T-helper 2 cell treated with Interferon-gamma antibody and Interleukin-4, amounts not matched to agents 100 ng/mL and 5 ng/mL, for 36 hours (primary cell): ENCODE measurements at regions not wholly inside any gene's neighbourhood (a gene's known extent, or its start where the extent isn't known, plus 50 kb on each side); places are given as distances from the start of the nearest gene placed in this dataset.

Experiments used
- intact Hi-C: fragments of 100-400 bp; cut with micrococcal nuclease; formaldehyde crosslinking; loops from one replicate; pipeline ENCODE4 v1.15.1; 2023

DNA sequence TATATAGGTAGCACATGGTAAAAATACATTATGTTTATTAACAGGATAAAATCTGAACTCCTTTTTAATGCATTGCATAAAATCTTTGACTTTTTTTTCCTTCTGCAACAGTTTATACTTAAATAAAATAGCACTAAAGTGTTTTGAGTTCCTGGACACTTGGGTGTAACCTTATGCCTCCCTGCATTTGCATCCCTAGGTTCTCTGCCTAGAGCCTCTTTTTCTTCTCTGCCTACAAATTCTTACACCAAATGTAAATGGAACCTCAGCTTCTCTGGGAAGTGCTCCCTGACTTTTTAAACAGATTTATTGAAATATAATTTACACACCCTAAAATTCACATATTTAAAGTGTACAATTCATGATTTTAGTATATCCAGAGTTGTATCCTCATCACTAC, 1017.6 kb downstream of the CNTNAP5 start:
- intact Hi-C loops = no loop called here

DNA sequence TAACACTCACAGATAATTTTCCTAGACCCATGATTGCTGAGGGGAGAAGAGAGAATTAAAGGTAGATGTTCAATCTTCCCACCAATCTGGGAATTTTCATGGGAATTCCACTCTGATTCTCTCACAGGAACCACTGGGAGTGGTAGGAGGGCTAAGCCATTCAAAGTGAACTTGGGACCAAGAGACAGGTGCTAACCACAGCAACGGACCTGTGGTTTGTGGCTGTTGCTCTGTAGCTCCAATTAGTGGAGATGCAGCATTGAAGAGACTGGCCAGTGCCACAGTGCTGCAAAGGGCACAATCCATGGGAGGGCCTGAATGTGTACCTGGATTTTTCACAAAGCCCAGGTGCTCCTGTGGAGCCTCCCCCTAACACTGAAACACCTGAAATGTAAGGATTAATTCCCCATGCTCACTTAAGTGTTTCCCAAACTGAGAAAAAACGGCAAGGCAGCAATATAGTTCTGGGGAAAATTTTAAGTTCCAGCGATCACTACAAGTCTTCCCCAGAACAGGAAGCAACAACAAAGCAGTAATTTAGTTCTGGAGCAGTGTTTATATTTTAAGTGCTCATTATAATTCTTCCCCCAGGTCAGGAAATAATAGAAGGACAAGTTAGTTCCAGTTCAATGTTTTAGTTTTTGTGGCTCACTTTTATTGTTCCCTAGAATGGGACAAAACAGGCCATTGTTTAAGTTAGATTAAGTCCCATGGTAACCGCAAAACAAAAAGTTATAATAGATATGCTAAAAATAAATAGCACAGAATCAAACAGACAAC, 1045.8 kb downstream of the CNTNAP5 start:
- intact Hi-C loops = no loop called here

GRCh38 chr2:125073440-125073839, 1048.4 kb downstream of the CNTNAP5 start:
- intact Hi-C loops = no loop called here

- intact Hi-C loops = no loop called here
Observed at GRCh38 chr2:125085904-125086303, 1060.8 kb downstream of the CNTNAP5 start.

DNA sequence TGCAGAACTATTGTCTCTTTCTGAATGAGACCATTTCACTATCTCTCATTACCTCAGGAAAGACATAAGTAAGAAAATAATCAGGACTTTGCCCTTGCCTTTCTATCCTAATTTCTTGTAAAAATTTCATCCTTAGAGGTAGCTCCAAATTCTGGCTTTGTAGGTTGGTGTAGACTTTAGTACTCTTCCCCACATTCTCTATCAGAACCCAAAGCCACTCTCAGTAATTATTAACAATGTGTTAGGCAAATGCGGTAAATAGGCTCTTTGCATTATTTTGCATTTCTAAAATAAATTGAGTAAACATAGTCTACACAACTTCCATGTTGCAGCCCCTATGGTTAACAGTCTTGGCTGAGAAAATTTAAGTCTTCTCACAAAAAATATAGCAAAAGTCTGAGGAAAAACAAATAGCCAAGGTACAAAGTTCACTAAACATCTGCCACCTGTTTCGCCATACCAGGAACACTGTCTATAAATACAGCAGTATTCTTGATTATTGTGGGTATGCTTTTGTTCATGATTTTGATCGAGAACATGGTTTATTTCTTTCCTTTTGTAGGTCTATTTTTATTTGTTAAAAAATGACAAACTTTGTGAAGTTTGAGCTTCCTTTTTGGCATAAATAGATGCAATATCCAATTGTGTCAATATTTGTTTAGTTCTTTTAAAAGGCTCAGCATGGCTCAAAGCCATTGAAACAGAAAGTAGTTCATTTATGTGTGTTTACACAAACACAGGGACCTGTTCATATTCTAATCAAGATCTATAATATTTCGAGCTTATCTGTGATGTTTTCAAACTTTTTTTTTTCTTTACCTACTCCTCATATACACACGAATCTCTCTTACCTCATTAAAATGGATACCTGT, 1061.5 kb downstream of the CNTNAP5 start:
- intact Hi-C loops = no loop called here

DNA sequence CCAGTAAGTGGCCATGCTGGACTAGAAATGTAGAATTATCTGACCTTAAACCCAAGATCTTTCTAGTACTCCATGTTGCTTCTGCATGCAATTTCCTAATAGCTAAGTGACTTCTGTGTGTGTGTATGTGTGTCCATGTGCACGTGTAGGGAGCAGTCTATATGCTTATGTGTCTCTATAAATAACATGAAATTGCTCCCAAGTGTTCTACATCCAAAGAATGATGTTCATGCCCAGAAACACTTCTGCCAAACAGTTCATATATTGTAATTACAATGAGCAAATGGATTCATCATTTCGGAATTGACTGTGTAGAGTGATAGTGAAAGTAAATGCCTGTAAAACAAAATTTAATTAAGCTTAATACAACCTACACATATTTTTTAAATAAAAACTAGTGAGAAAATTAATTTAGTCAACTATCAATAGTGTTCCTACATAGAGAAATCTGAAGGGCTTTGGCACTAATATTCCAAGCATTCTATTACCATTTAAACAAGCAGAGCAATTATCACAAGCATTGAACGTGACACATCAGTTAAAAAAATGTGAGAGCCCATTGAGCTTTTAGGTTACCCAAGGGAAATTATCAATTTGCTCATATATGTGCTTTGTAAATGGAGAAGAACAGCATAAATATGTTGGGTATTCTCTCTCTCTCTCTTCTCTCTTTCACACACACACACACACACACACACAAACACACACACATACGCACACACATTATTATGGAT, 1067.4 kb downstream of the CNTNAP5 start:
- intact Hi-C loops = no loop called here

GRCh38 chr2:125095826-125096225, 1070.7 kb downstream of the CNTNAP5 start:
- intact Hi-C loops = no loop called here

DNA sequence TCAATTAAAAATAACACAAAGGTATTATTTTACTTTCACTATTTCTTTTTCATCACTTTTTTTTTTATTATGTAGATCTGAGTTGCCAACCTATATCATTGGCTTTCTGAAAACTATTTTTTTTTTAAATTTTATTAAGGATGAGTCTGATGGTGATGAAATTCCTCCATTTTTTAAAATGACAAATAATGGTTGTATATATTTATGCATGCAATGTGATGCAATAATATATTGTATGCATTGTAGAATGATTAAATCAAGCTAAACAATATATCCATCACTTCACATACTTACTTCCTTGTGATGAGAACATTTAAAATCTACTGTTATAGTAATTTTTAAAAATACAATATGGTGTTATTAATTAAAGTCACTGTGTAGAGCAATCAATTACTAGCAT, 1081.6 kb downstream of the CNTNAP5 start:
- intact Hi-C loops = no loop called here

DNA sequence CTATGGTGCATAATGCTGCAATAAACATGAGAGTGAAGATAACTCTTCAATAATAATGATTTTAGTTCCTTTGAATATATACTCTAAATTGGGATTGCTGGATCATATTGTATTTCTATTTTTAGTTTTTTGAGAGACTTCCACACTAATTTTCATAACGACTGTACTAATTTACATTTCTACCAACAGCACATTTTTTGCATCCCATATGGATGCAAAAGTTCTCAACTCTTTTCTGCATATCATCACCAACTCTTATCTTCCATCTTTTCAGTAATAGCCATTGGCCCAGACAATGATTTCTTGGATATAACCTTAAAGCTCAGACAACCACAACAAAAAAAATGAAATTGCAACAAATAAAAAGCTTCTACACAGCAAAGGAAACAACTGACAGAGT, 1082.4 kb downstream of the CNTNAP5 start:
- intact Hi-C loops = no loop called here

DNA sequence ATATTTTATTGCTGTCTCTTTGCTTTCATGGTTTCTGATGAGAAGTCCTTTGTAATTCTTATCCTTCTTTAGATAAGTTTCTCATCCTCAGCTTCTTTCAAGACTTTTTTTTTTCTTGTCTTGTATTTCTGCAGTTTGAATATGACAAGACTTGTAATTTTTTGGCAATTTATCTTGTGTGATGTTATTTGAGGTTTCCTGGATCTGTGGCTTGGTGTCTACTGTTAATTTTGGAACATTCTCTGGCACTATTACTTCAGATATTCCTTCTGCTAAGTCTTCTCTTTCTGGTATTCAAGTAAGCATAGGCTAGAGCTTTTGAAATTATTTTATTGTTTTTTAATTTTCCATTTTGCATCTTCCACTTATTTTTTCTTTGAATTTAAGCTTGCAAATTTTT, 1083.2 kb downstream of the CNTNAP5 start:
- intact Hi-C loops = no loop called here

DNA sequence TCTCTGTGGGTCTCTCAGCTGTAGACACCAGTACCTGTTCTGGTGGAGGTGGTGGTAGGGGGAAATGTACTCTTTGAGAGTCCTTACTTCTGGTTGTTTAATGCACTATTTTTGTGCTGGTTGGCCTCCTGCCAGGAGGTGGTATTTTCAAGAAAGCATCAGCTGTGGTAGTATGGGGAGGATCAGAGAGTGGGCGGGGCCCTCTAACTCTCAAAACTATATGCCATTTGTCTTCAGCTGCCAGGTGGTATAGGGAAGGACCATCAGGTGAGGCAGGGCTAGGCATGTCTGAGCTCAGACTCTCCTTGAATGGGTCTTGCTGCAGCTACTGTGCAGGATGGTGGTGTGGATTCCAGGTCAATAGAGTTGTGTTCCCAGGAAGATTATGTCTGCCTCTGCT, 1100.8 kb downstream of the CNTNAP5 start:
- intact Hi-C loops = no loop called here

DNA sequence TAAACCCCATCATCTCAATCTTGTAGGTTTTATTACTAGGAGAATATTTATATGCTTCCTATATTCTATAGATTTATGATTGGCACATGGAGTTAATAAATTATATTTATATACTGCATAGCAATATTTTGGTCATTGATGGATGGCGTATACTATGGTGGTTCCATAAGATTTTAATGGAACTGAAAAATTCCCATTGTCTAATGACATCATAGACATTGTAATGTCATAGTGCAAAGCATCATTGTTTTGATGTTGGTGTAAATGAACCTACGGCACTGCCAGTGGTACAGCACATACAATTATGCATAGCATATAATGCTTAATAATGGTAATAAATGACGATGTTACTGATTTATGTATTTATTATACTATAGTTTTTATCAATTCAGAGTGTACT, 1135.9 kb downstream of the CNTNAP5 start:
- intact Hi-C loops = no loop called here

DNA sequence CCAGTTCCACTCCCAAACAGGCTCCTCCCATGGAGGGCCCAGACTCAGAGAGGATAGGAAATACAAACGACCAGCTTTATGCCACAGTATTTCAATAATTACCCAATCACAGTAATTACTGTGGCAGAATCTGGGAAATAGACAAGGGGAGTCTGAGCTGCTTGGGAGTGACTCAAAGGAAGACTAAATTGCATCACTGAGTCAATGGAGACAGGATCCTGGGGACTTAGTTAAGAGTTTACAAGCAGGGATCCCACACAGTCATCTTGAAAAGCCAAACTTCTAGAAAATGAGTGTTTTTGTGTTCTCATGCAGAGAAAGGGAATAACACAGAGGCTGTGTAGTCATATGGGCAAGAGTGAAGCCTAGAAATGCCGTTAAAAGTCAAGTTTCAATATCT, 1142.1 kb downstream of the CNTNAP5 start:
- intact Hi-C loops = no loop called here

DNA sequence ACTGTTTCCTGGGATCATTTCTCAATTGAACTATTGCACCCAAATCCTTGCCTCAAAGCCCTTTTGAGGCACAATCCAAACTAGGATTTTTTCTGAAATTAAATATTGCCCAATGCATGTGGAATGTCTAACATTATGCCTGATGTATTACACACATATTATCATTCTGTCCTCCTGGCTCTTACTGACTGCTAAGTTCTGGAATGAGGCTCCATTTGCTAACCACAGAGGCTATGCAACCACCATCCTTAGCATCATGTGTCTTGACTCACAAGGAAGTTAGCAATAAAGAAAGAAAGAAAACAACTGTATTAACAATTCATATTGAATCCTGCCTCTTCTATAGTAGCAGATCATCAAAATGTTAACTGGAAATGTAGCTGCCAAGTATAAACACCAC, 1142.7 kb downstream of the CNTNAP5 start:
- intact Hi-C loops = no loop called here

DNA sequence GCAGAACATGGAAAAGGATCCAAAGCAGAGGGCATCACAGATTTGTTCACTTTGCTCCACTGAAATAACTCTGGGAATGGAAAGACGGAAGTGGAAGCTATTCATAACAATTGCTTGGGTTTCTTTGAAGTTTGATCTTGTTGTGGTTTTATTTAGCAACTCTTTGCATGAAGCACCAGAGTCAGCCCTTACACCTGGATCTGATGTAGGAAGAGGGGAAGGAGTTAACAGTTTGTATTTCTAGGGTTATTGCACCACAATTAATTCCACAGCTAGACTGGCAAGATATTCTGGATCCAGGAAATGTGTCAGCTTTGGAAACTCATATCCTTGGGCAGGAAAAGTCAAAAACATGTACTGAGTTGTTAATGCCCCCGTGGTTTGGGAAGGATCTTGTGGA, 1143.4 kb downstream of the CNTNAP5 start:
- intact Hi-C loops = no loop called here

- intact Hi-C loops = no loop called here
Observed at GRCh38 chr2:125169022-125169763, 1144.1 kb downstream of the CNTNAP5 start.

DNA sequence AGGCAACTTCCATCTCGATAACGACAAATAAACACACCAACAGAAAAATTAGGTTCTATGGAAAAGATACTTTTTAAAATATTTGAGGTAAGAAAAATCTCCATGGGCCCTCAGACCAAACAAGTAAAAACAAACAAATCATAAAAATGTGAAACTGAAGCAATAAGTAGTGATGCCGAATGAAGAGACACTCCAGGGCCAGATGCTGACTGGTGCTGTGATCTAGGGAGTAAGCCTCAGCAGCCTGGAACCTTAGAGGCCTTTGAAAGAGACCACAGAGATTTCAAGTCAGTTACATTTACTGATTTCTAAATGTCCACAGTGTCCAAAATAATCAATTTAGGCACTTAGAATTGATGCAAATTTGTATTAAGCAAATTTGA, 1144.7 kb downstream of the CNTNAP5 start:
- intact Hi-C loops = no loop called here

DNA sequence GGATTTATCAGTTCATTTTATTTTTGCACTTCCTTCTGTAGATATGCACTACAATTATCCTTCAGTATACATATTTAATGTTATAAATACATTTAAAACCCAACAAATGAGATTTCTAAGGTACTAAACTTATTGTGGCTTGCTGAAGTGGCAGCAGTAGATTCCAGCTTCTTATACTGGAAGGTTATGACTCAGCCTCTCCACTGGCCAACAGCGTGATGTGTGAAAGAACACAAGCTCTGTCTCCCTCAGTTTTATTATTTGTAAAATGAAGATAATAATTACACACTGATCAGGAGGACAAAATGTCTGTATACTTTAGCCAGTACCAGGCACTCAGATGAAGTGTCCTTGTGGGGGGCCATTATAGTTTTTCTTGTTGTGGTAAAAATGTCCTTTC, 1147.1 kb downstream of the CNTNAP5 start:
- intact Hi-C loops = no loop called here

- intact Hi-C loops = no loop called here
Observed at GRCh38 chr2:125175415-125175814, 1150.3 kb downstream of the CNTNAP5 start.

- intact Hi-C loops = no loop called here
Observed at GRCh38 chr2:125185691-125186270, 1160.7 kb downstream of the CNTNAP5 start.

- intact Hi-C loops = no loop called here
Observed at GRCh38 chr2:125207431-125207830, 1182.3 kb downstream of the CNTNAP5 start.
